GM19467 (cell line): ENCODE measurements at regions not wholly inside any gene's neighbourhood (a gene's known extent, or its start where the extent isn't known, plus 50 kb on each side); places are given as distances from the start of the nearest gene placed in this dataset.

Experiments used
- ATAC-seq: cut with Tn5 transposase; IDR thresholded peaks from one replicate; pipeline ENCODE4 v1.9.1; 2021; ENCODE audit warnings: mild to moderate bottlenecking, moderate library complexity; ENCODE audit not compliant: unreplicated experiment

DNA sequence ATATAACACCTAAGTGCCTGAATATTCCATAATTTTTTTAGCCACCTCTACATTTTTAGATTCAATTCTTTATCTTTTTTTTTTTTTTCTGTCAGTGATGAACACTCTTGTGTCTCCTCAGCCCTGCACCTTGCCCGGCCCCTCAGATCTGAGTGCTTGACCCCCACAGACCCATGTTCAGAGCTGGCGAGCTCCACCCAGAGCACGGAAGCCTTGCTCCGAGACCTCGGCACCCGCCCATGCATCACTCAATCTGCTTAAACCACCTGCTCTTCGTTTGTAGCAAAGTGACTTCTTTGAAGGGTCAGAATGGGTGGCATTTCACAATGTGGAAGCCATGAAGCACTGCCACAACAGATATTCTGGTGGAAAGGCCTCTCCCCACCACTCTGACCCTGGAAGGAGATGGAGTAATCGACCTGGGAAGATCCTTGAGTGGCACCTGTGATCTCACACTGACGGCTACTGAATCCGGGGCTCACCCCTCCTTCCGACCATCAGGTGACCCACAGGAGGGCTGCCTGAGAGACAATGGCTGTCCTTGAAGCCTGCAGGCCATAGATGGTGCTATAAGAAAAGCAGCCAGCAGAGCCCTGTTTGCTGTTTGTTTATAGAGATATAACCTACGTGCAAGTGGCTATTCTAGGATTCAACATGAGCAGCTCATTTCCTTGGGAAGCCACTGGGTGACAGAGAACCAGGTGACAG is 261.1 kb upstream of the IRX4 start:
- ATAC-seq: no peak

DNA sequence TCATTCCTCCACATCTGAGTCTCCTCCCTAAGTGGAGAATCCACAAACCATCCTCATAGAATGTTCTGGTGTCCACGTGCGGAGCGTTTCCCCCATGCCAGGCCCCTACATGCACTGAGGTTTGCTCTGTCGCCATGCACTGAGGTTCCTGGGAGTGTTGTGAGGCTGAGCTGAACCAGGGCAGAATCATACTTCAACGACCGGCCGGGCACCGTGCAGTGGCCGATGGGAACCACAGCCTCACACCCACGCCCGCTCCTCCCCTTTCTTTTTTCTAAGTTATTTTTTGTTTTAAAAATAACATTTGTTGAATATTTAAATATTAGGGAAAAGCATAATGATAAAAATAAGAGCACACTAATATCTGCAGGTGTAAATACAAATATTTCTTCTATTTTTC is 260.4 kb upstream of the IRX4 start:
- no peak for ATAC-seq

DNA sequence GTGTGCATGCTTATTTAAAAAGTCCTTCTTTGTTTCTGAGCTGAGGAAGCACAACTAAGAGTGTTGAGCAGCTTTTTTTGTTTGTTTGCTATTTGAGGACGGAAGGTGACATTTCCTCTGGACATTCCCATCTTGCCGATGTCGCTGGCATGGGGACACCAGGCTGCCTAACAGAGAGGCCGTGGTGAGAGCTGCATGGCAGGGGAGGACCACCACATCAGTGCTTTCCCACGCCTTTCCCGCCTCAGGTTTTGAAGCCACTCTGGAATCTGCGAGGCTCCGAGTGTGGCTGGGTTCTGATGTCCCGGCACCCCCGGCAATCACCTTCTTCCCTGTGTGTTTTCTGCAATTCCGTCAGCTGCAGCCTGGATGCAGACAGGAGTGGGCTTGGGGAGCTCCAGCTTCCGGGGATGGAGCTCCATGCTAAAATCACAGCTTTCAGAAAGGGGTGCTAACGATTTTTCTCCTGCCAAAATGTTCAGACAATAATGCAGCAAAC is 259.8 kb upstream of the IRX4 start:
- ATAC-seq: no peak

DNA sequence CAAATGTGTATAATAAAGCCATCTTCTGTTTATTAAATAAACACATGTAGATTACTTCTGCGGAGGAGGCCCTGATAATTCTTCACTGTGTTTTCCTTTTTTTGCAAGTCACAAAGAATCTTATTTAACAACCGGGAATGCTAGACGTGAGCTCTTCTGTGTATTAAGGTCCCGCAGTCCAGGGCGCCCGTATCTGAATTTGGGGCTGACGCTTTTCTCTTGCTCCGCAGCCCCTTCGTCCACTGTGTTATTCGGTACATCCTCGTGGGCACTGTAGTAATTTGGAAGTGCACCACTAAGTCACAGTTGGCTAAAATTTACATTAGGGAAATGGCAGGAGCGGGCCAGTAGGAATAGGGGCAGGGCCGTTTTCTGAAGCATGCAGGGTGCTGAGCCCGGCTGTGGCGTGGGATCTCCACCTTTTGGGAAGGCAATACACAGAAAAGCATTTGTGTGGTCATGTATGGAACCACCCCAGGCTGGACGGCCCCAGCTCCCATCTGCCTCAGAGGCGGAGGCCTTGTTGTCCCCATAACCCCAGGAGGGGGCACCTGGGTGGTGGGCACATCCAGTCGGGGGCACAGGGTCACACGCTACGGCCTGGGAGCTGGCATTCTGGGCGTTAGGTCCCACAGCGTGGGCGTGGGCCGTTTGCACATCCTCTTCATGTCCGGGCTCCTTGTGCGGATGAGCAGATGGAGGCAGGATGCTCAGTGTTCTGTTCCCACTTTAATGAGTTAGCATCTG is 258.7 kb upstream of the IRX4 start:
- ATAC-seq: no peak

DNA sequence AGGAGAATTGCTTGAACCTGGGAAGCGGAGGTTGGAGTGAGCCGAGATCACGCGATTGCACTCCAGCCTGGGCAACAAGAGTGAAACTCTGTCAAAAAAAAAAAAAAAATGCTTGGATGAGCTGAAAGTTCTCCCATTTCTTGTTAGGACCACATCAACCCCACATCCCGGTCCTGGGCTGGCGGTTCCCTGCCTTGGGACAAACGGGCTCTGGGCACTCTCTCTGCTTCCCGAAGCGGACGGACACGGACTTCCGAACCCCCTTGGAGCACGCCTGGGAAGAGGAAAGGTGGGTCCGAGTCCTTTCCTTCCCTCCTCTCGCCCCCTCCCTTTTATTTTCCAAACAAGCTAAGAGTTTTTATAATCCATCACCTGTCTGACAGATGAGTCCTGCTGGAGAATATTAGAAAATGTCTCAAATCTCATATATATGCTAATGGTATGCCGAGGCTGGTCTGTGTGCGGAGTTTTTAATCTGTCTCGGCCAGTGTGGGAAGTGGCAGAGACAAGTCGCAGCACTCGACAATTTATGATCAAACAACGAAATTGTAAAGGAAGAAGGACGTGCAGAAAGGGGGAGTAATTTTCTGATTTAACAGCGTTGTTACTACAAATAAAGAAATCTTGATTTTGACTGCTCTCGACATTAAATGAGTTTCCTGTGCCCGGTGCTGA is 257.9 kb upstream of the IRX4 start:
- no peak for ATAC-seq

DNA sequence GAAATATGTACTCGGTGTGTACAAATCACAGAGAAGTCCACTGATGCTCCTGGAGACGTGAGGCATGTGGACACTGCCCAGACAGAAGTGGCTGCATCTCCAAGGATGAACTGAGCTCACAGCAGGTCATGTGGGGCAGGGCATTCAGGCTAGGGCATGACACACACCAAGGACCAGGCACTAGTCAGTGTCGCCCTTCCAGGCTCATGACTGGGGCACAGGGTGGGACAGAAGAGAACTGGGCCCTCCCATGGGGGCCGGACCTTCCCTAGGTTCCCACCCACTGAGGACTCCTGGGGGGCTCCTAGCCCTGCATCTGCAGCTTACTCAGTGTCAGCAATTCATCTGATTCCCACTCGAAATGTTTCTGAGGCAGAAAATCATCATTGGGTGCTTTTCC is 256.8 kb upstream of the IRX4 start:
- no peak for ATAC-seq

DNA sequence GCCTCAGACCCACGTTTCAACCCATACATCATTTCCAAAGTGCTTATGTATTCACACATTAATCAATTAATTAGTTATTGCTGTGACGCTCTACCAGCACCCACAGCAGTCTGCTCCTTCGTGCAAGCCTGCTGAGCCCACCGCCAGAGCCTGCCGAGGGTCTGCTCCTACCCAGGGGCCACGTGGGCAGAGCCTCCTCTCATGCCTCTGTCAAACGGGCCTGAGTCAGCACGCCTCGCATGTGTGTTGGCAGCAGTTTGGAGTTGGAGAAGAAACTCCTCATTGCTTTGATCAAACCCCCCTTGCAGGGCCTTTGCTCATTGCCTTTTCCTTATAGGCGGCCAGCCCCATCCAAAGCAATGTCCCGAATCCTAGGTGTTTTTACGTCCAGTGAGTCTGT is 256.2 kb upstream of the IRX4 start:
- ATAC-seq: no peak

DNA sequence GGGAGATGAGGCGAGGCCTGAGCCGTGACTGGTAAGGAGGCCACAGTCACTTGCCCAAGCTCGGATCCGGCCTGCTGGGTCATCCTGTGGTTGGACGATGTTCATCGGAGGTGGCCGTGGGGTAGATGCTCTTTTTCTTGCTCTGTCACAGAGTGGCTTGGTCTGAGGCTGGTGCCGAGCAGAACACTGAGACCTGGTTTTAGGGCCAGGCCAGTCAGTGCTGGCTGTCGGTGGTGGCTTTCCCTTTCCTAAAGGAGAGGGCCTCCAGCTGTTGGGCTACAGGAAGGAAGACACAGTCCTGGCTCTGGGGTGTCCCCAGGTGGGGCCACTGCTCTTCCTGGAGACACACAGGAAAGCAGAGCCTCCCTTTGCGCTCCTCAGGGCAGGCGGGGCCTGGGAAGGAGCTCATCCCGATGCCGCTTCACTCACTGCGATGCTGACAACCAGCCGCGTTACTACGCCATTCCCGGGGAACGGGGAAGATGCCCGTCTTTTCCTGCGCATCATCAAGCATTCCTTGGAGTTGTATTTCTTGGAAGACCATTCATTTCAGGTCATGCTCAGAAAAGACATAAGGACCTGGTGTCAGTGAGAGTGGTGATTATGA is 254.8 kb upstream of the IRX4 start:
- no peak for ATAC-seq

DNA sequence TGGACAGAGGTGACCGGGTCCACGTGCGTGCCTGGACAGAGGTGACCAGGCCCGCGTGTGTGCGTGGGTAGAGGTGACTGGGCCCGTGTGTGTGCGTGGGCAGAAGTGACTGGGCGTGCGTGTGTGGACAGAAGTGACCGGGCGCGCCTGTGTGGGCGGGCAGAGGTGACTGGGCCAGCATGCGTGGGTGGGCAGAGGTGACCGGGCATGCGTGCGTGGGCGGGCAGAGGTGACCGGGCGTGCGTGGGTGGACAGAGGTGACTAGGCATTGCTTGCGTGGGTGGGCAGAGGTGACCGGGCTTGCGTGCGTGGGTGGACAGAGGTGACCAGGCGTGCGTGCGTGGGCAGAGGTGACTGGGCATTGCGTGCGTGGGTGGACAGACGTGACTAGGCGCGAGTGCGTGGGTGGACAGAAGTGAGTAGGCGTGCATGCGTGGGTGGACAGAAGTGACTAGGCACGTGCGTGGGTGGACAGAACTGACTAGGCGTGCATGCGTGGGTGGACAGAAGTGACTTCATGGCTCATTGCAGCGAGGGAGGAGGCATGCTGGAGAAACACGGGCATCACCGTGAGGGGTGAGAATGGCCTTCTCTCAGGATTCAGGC is 254.1 kb upstream of the IRX4 start:
- no peak for ATAC-seq

DNA sequence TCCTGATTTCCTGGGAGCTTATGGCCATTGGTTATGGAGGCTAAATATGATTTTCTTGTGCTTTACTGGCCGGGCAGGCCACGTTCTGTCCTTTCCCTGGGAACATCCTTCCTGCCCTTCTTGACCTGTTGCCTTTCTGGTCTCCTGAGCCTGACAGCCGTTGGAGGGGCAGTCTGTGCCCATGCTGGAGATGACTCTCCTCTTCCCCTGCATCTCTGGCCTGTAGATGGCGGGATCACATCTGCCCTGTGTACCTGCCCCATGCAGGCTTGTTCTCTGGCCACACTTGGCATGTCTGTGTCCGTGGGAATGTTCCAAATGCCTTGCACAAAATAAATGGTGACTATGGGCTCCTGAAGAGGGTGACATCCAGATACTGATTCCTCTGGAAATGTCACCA is 253.1 kb upstream of the IRX4 start:
- ATAC-seq: no peak

DNA sequence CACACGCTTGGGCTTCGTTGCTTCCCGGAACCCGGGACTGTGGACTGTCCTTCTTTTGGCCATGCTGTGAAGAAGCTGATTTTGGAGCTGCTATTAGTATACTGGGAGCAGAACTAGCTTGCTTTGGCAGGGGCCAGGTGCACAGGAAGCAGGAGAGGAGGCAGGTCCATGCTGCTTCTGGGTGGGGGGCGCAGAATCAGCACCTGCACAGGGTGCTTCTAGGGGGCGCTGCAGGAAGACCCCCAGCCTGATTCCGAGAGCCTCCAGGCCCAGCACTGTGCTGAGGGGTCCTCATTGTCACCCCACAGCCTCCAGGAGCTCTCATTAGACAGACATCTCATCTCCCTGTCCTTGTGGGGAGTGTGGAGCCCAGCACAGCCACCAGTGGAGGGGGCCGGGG is 252.6 kb upstream of the IRX4 start:
- ATAC-seq: no peak

DNA sequence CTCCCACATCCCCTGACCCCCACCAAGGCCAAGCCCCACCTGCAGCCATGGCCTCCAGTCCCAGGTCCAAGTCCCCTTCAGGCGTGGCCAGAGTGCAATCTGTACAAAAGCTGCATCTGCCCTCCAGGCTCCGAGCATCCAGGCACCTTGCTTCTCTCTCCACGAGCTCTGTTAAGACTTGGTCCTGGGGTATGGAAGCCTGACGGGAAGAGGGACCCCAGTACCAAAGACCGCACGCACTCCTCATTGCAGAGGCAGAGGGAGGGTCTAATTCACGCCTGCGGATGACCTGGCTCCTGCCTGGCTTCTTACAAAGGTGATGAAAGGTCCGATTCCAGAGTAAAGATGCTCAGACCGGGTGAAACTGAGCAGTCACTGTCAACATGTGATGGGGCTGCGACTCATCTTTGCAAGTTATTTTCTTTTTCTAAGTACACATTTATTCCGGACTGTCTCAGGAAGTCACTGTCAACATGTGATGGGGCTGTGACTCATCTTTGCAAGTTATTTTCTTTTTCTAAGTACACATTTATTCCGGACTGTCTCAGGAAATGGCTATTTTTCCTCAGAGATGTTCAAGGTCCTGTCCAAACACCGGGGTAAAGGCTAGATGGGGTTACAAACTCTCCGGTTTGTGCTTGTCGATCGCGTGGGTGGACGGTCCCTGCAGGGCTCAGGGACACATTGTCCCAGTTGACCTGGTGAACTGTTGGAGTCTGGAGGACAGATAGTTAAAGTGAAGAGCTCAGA is 252.0 kb upstream of the IRX4 start:
- no peak for ATAC-seq

DNA sequence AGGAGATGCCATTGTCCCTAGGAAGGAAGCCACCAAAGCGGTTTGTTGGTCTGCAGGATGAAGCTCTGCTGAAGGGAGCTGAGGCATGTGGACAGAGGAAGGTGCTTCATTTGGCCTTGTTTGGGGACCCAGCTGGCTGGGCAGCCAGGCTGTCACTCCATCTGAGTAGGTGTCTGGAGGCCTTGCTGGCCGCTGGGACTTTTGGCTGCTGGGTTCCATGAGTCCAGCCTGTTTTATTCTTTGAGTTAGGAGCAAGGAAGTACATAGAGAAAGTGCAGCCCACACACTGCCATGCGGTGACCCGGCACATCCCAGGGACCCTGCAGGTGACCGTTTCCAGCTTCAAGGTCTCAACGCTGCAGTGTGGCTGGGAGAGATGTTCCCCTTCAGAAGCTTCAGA is 251.2 kb upstream of the IRX4 start:
- no peak for ATAC-seq

DNA sequence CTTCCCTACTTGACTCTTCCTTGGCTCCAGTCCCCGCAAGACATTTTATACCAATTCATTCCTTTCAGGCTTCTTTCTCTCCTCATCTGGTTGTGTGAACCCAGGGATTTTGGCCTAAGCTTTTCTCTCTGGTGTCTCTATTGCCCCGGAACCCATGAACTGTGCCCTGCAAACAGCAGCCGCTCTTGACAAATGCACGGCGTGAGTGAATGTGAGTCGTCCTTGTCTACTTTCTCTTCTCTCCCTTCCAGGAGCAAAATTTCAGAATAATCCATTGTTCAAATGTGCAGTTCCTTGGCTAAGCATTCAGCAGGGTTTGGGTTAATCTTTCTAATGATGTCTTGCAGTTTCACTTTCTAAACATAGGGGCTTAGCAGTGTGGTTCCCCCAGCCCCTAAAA is 250.4 kb upstream of the IRX4 start:
- ATAC-seq: no peak

DNA sequence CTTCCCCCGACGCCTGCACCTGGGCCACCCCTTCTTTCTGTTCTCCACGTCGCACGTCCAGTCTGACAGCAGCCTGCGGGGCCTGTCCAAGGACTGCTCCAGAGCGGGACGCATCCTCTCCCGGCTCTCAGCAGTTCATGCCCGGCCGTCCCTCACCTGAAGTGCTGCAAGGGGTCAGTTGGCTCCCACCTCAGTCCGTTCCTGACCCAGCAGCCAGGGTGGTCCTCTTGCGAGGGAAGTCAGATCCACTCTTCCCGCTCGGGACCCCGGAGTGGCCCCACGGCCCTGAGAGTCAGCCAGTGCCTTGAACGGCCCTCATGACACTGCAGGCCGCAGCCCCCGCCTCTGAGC is 249.7 kb upstream of the IRX4 start:
- ATAC-seq: no peak

DNA sequence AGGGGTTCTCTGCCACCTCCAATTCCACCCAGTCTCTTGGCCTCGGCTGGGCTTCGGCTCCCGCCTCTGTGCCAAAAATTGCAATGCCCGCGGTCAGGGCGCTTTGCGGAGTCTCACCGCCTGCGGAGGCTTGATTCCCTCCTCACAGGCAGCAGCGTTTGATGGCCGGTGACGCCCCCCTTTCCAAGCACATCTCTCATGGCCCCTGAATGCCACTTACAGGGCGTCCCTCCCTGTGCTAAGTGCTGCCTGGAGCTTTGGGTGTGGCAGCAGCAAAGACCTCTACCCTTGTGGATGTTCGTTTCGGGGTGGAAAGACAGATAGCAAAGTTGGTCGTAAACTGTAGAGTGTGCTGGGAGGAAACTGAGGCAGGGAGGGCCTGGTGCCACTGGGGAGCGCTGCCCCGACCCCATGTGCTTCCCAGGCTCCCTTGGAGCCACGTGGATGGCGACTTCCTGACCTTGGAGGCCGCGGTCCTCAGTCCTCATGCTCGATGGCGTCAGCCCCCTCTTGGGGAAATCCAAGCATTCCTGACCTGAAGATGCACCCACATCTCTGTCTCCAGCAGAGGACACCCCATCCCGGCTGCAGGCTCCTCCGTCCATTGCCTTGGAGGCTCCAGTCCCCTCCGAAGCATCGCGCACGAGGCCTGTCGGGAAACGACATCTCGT is 249.2 kb upstream of the IRX4 start:
- ATAC-seq: no peak

DNA sequence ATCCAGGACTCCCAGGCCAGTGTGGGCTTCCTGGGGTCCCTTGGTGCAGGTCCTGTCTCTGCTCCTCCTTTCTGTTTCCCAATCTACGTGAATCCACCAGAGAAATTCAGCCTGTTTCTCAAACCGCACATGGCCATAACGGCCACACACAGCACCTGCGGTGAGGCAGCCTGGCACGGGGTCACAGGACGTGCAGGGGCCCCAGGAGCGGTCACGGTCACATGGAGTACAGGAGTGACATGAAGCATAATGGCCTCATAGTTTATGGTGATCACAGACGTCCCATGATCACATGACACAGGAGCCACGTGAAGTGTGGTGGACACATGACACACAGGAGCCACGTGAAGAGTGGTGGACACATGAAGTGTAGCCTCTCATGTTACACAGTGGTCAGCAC is 248.5 kb upstream of the IRX4 start:
- ATAC-seq: no peak

DNA sequence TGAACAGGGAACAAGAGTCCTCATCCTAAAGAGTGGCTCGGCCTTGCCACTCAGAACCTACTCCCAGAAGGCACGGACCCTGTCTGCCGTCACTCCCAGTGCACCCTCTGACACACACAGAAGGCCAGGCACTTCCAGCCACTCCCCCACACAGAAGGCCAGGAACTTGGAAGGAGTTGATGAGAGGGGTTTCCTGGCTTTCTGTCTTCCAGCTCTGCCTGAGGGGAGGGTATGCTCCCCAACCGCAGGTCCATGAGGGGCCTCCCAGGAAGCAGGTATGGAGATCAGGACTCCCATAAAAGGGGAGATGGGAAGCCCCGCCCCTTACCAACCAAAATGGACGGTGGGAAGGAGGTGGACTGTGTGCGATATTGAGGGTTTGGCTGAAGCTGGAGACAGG is 247.6 kb upstream of the IRX4 start:
- ATAC-seq: no peak

DNA sequence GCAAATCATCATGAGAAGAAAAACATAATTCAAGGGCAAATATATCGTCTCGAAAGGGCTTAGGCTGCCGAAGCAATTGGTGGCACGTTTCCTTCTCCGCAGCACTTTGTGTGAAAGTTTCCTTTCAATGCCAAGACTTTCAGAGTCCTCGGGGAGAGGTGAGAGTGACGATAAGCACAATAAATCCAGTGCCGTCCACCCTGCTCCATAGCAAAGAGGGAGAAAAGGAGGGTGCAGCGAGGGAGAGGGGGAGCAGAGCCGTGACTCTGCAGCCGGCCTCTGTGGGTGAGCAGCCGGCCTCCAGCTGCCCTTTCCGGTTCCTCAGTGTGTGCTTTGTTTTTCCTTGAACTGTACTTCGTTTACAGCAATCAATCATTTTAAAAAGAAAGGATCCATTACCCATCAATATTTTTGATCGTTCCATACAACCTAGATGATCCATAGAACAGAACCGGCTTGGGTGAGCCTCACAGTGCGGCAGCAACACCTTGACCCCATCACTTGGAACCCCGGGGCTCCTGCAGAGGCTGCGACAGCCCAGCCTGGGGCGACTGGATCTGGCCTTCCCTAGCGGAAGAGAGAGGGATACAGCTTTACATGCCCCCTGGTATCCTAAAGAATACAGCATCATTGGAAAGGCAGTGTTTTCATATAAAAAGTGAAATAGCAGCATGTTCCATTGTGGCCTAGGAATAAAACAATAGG is 247.0 kb upstream of the IRX4 start:
- ATAC-seq: no peak
